ENCODE measurements at regions not wholly inside any gene's neighbourhood (a gene's known extent, or its start where the extent isn't known, plus 50 kb on each side); places are given as distances from the start of the nearest gene placed in this dataset.
"Not testable (repeated sequence)": the region's sequence is repeated elsewhere in the genome, so short reads cannot be mapped to it uniquely, and the experiment has no call there.

DNA sequence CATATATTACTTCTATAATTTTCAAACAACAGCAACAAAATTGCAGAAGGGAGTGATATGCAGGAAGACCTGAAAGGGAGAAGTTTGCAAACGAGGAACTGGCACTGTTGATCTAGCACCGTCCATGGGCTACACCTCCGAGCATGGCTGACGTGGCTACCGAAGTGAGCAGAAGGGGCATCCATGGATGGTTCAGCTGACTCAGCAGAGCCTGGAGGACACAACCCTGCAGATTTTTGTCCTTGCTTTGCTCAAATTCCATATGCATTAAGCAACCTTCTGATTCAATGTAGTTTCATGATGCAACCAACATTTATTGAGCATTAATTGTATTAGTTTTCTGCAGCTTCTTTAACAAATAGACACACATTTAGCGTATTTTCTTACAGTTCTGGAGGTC is 191.2 kb downstream of the C1orf94 start:
- ATAC-seq: no peak

DNA sequence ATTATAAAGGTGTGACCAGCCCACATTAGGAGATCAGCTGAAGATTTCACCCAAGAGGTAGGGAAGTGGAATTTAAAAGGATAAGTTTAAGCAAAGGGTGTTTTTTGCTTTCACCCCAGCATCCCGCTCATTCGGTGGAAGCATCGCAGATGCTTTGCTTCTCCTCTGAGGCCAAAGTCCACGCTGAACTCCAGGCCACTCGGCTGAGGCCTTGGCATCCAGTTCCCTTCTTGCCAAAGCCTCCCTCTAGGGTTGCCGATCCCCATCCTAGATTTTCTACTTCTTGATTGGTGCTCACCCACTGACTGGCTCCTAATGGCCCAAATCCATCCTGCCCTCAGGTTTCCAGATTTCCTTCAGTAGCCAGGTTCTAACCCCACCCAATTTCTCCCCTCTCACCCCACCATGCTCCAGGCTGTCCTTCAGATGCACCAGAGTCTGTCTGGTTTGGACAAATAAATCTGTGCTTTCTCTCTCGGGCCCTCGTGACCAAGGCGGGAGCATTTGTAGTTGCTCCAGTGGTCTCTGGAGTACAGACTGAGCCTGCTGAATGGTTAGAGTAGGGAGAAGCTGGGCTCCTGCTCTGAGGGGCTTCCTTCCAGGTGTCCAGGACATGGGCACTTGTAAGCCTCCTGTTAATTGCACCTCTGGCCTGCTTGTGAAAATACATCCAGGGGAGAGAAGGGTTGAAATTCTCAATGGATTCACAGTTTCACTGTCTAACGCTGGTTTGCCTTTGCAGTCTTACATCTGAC is 193.2 kb downstream of the C1orf94 start:
- no peak for ATAC-seq
- no peak for DNase-seq (ENCODE audit: low spot score)

More for the DNA sequence above, 191.2 kb downstream of the C1orf94 start:
- DNase-seq (ENCODE audit: low spot score): no peak

DNA sequence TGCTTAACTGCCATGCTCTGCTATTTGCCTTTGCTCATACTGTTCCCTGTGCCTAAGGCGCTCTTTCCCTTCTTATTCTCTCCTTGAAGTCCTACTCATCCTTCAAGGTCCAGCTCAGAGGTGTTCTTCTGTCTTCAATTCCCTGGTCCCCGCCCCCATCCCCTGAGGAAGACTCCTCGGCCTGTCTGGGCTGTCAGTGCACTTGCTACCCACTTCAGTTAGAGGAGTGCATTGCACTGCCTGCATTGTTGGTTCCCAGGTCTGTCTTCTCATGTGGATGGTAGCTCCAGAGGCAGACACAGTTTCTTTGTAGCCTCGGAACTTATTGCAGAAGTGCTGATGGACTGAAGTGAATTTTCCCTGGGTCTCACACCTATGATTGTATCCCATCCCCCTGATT is 194.0 kb downstream of the C1orf94 start:
- ATAC-seq (no peak), DNase-seq (ENCODE audit: low spot score) (no peak)

DNA sequence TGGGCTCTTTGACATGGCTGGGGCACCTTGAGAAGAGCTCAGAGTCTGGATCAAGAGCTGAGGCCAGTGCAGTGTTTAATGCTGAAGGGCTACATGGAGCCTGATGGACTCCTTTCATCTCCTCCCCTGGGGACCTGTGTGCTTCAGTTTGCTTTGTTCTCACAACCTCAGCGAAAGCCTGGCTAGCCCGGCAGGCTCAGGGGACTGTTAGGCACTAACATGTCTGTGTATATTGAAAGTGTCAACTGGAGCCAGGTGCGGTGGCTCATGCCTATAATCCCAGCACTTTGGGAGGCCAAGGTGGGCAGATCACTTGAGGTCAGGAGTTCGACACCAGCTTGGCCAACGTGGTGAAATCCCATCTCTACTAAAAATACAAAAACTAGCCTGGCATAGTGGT is 194.5 kb downstream of the C1orf94 start:
- DNase-seq (ENCODE audit: low spot score); ATAC-seq: not testable (repeated sequence)

DNA sequence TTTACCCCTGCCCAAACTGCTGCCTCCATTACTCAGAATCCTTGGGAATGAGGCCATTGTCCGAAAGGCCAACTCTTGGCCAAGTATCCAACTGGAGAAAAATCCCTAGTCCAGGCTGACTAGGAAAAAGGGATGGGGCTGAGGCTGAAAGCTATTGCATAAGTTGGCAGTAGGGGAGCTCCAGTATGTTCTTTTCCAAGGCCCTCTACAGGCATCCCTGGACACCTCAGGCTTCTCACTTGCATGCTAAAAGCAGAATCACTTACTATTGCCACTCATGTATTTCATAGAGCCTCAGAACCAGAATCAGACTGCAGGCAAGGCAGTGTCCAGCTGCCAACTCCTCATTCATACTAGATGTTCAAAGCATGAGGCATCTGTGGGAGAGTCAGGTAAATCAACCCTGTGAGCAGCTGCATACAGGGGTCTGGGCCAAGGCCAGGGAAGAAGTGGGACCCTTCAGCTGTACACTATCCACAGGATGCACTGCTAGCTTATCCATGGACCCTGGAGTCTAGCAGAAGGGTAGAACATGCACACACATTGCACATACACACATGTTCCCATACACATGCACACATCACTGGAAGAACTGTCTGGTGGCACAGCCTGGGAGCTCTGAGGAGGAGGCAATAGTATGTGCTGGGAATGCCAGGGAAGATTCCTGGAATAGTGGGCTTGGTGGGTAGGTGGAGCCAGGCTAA is 195.3 kb downstream of the C1orf94 start:
- no peak for DNase-seq (ENCODE audit: low spot score)
- ATAC-seq: no peak

DNA sequence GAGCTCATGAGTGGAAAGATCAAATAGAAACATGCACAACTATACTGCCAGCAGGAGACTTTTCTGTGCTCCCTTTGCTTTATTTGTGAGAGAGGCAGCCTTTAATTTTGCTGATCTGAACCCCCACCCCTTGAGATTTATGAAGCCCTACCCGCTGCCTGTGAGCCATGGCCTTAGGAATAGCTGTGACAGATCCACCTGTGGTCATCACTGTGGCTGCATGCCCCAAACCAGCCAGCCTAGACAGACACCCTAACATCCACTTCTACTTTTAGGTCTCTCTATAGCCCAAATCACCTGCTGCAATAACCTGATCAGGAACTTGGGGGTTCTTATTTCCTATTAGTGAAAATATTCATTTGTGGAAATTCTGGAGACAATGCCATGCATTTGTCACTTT is 196.2 kb downstream of the C1orf94 start:
- DNase-seq (ENCODE audit: low spot score) (no peak), ATAC-seq (no peak)

DNA sequence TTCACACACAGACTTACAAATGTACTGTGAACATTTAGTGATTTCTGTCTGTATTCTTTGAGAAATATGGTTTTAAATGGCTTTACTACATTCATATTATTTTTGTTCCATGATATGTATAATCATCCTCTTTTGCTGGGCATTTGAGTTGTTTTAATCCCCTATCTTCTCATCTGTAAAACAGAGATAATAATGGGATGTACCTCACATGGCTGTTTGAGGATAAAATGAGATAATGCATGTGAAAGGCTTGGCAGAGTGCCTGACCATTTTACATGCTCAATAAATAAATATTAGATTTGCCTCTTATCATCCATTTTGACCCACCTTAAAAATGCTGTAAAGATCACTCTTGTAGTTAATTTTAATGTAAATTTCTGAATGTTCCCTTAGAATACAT is 197.2 kb downstream of the C1orf94 start:
- no peak for DNase-seq (ENCODE audit: low spot score)

DNA sequence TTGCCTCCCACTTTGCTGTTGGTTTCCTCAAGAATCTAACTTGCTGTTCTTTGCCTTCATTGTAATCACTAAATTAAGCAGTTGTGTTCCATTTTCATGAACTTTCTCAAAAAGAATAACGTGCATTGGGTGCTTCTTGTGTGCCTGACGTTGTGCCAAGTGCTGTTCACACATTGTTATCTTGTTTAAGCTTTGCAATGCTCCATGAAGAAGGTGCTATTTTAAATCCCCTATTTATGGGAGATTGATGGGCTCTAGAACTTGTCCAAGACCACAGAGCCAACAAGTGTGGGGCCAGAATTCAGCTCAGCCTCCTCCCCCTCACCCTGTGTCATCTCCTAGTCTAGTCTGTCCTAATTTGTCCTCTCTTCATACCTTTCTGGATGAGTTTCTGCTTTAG is 199.8 kb downstream of the C1orf94 start:
- no peak for ATAC-seq
- no peak for DNase-seq (ENCODE audit: low spot score)

More for the DNA sequence above, 197.2 kb downstream of the C1orf94 start:
- no peak for ATAC-seq

DNA sequence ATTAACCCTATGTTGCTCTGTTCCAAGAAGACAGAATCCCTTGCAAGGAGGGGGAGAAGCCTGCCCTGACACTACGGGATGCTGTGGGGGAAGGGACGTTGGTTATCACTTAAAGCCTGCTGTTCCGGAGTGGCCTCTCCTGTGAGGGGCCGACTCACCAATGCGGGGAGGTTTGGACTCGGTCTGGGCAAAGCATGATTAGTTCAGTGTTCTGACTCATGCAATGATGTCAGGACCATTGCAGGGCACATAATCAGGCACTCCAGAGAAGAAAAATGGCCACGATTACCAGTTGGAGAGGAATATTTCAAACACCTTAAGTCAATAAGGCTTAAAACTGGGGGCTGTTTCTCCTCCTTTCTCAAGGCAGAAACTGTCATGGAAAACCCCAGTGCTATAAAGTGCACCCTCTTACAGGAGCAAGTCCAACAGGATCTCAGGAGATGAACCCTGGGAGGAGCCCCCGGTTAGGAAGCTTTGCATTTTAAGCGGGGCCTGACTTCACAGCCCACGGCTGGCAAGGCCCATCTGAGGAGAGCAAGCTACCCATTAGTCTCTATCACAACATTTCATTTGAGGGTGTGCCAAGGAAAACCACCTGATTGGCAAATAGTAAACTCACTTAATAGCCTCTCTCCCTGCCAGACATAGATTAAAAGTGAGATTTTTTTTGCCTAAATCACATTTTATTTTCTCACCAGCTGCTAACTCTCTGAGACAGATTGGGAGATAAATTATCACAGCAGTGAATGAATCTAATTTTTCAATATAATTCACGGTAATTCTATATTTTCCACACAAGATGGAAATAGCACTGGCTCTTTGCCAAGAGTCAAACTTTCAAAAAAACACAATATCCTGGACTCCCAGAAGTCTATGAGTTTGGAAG is 202.5 kb downstream of the C1orf94 start:
- DNase-seq (ENCODE audit: low spot score): no peak
- no peak for ATAC-seq

DNA sequence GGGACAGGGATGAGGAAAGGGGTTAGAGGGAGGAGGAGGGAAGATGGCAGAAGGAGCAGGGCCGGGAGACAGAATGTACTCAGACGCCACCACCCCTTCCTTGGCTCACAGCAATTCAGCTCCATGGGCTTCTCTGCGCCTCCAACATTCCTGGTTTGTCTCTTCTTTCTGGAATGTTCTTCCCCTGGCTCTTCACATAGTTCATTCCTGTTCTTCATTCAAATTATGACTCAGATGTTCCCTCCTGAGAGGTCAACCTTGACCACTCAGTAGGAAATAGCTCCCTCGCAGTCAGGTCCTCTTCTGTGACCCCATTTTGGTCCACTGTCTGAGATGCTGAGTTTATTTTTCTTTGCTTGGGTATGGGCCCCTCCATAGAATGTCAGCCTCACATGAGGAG is 203.2 kb downstream of the C1orf94 start:
- DNase-seq (ENCODE audit: low spot score): no peak
- no peak for ATAC-seq

DNA sequence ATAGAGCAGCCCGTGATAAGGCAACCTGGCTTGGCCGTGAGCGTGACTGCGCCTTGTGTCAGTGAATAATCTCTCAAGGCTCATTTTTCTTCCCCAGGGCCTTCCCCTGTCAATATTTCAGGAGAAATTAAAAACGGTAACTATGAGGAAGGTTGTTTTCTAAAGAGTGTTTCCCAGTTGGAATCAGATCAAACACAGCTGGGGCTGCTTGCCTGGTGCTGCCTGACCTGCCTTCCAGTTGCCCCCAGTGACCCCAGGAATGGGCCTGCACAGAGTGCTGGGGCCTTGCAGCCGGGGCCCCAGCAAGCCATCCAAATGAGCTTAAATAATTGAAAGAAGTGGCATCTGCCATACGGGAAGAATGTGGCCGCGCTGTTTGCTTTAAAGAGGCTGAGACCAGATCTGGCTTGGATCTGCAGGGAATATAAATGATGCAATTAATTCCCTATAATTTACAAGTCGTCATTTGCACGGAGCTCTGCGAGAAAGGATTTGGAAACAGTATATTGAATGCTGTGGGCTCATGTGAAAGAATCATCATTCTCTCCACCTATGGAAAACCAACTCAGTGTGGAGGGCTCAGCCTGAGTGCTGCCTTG is 203.9 kb downstream of the C1orf94 start:
- ATAC-seq (no peak), DNase-seq (ENCODE audit: low spot score) (no peak)

DNA sequence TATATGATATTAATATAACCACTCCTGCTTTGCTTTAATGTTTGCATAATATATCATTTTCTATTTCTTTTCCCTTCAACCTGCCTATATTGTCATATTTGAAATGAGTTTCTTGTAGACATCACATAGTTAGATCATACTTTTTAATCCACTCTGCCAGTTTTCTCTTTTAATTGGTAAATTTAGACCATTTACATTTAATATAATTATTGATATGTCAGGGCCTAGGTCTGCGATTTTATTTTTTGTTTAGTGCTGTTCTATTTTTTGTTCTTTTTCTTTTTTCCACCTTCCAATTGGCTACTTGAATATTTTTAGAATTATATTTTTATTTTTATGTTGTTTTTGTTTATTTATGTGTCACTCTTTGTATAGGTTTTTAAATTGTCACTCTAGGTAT is 213.3 kb downstream of the C1orf94 start:
- ATAC-seq: no peak
- DNase-seq (ENCODE audit: low spot score): no peak

DNA sequence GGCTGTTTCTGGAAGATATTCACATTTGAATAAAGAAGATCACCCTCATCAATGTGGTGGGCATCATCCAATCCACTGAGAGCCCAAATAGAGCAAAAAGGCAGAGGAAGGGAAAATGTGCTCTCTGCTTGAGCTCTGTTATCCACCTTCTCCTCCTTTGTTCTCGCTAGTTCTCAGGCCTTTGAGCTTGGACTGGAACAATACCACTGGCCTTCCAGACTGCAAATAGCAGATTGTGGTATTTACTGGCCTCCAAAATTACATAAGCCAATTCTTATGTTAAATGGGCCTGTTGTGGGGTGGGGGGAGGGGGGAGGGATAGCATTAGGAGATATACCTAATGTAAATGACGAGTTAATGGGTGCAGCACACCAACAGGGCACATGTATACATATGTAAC is 219.3 kb downstream of the C1orf94 start:
- DNase-seq (ENCODE audit: low spot score) (no peak), ATAC-seq (no peak)

DNA sequence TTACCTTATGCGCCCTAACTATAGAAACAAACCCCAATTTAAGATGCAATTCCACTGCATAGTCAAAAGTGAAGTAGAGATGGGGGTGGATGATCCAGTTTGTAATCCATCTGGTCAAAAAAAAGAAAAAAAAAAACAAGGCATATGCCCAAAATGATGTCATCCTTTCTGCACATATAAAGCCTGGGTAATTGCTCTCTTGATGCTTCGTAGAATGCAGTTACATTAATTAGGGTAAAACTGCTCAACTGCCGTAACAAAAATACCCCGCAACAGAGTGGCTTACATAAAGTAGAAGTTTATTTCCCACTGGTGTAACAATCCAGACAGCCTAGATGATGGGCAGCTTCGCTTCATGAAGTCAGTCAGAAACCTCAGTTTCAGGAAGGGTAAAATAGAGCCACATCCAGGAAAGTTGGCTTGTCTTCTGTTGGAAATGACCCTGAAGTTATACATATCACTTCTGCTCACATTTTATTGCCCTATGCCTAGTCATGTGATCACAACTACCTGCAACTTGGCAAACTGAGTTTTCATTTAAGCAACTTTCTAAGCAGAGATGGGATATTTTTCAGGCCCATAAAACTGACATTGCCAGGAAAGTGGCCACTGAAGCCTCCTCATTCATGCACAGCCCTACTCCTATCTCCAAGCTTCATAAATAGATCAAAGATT is 221.7 kb downstream of the C1orf94 start:
- DNase-seq (ENCODE audit: low spot score) (no peak), ATAC-seq (no peak)

DNA sequence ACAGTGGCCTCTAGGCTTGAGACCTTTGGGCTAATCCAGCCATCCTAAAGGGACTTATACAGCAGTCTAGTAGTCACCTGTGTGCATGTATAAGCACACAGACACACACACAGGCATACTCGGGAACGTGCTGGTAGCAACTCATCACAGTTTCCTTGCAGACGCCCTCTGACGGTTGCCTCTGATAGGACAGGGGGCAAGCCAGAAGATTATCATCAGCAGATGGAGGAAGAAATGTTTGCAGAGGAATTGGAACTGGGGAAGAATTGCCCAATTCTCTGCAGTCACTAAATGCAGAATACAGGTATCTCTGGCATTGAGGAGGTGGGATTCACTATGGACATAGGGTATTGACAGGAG is 222.2 kb downstream of the C1orf94 start:
- DNase-seq (ENCODE audit: low spot score) (no peak), ATAC-seq (no peak)

DNA sequence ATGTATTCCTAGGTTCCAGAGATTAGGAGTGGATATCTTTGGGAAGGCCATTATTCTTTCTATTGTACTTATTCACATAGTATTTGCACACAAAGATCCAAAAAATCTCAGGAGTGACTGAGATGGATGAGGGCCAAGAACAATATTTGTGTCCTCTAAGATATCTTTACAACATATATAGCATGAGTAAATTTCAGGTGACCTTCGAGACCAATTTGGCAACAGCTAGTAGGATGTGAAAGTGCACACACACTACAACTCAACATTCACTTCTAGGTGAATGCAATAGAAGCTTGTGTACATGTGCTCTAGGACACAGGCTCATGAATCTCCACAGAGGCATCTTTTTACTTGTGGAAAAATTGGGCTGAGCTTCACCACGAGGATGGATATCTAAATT is 224.0 kb downstream of the C1orf94 start:
- no peak for DNase-seq (ENCODE audit: low spot score)
- no peak for ATAC-seq

DNA sequence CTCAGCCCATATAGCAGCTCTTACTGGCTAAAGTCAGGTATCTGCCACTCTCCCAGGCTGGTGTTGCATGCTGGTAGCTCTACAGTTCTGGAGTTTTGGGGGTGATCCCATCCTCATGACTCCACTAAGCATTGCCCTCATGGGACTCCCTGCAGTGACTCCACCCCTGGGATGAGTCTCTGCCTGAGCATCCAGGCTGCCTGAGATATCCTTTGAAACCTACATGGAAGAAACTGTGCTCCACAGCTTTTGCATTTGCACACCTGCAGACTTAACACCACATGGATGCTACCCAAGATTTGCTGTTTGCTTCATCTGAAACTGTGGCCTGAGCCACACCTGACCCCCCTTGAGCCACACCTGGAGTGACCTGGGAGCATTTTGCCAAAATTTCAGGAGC is 226.4 kb downstream of the C1orf94 start:
- DNase-seq (ENCODE audit: low spot score) (no peak), ATAC-seq (no peak)

DNA sequence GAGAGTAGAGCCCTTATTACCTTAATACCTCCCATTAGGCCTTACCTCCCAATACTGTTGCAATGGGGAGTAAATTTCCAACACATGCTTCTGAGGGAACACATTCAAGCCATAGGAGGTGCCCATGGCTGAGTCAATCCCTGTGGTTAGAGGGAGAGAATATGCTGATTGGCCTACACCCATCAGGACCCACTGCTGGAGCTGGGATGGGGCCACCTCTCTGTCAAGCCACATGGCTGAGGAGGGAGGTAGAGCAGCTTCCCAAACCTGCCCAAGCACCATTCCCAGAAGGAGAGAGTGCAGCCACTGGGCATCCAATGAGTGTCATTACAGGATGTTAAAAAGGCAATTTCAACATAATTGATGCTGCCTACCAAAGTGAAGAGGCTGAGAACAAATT is 228.1 kb downstream of the C1orf94 start:
- no peak for ATAC-seq
- DNase-seq (ENCODE audit: low spot score): no peak

DNA sequence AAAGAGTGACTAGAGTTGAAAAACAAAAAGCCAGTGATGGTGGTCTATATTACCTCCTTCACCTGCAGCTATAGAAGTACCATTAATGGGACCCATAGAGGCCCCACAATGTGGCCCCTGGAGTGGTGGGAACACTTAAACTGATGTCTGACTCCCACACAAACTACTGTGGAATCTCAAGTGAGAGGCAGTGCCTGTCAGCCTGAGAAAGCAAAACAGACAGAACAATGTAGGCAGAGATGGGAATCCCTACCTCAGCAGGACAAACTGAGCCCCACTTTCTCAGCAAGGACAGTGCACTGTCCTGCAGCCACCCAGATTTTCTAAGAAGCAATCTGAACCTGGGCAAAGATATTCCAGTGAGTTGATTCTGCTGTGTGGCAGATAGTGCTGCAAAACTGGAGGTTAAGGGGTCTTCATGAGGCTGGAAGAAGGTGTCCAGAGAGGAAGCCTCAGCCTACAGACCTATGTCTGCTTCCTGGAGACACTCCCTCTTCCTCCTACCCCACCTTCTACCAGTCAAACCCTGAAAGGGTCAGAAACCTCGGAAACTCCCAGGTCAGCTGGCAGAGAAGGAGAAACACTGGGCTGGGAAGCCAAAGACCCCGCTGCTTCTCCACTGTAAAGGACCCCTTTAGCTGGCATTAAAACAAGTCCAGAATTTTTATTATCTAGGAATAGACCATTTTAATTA is 228.7 kb downstream of the C1orf94 start:
- ATAC-seq: no peak
- DNase-seq (ENCODE audit: low spot score): no peak

DNA sequence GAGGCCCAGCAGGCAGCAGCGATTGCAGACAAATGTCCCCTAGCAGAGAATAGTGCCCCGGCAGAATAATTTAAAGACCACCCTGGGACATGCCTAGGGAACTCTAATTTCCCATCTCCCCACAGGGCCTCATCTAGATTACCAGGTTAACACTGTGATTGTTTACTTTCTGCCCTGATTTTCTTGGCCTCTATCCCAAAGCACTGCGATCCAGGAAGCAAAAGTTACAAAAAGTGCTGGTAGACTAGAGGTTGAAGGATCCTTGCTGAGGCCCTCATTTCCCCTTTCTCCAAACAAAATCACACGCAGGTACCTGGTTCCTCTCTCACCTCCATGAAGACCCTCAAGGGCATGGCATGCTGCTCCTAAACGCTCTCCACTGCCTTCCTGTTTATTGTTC is 229.7 kb downstream of the C1orf94 start:
- DNase-seq (ENCODE audit: low spot score) (no peak), ATAC-seq (peak; percentile 72)
